NB4 (cell line): ENCODE measurements at regions not wholly inside any gene's neighbourhood (a gene's known extent, or its start where the extent isn't known, plus 50 kb on each side); places are given as distances from the start of the nearest gene placed in this dataset.

ENCODE experiments used
- CTCF ChIP-seq: IDR thresholded peaks from one replicate; pipeline ENCODE4 v1.5.1; 2012; ENCODE audit warnings: low read depth, low read length
- MYC ChIP-seq: IDR thresholded peaks from 2 replicates; pipeline ENCODE4 v1.6.1; 2011; ENCODE audit warnings: low read depth, low read length

DNA sequence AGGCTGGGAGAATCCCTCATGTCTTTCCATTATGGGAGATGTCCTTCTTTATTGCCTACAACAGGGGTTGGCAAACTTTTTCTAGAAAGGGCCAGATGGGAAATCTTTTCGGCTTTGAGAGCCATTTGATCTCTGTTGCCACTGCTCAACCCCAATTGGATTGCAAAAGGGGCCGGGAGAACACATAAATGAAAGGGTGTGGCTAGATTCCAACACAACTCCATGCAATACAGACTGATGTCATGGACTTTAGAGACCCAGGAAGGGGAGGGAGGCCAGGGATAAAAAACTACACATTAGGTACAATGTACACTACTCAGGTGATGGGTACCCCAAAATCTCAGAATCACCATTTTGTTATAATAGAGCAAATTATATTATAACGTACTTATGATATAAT, 97.6 kb upstream of the SIM2 start:
- TF ChIP-seq MYC (no peak), CTCF (no peak)
